IMR-90 (cell line): ENCODE measurements at regions not wholly inside any gene's neighbourhood (a gene's known extent, or its start where the extent isn't known, plus 50 kb on each side); places are given as distances from the start of the nearest gene placed in this dataset.

ENCODE experiments used
- ATAC-seq: fragments of 200-7000 bp; cut with Tn5 transposase; 2 replicates; pipeline ENCODE4 v1.9.1; 2020; ENCODE audit warnings: low read depth, mild to moderate bottlenecking, moderate library complexity
- BruUV-seq: library from RNA; stranded (reverse); fragments of 400-500 nt; replicated peaks from 2 replicates; lab custom pipeline; 2021; lab: Mats Ljungman, UMichigan
- CTCF ChIA-PET: fragments of 300-600 bp; formaldehyde crosslinking; extraction: SDS; loops from one replicate; lab custom pipeline; 2021; ENCODE audit warnings: antibody characterized with exemption; lab: Yijun Ruan, JAX
- POLR2A ChIA-PET: fragments of 300-600 bp; sonication (Branson Sonifier 250); formaldehyde crosslinking; loops from one replicate; lab custom pipeline; 2022; ENCODE audit warnings: antibody characterized with exemption; ENCODE audit not compliant: unreplicated experiment; lab: Charles Lee
- DNase-seq: peaks from one replicate; pipeline ENCODE4 v3.0.0; 2013
- H2AFZ ChIP-seq: replicated peaks from 2 replicates; pipeline ENCODE3; 2013; ENCODE audit warnings: low read length, mild to moderate bottlenecking; ENCODE audit not compliant: poor library complexity
- H2AK5ac ChIP-seq: 2 replicates; pipeline ENCODE4 v1.6.1; 2013; ENCODE audit warnings: low read depth, low read length, inconsistent platforms
- H2AK9ac ChIP-seq: replicated peaks from 2 replicates; pipeline ENCODE3; 2013; ENCODE audit warnings: mild to moderate bottlenecking, low read depth, low read length, moderate library complexity; ENCODE audit not compliant: poor library complexity
- H2BK120ac ChIP-seq: 2 replicates; pipeline ENCODE4 v1.6.1; 2013; ENCODE audit warnings: low read depth, low read length, inconsistent platforms
- H2BK15ac ChIP-seq: 3 replicates; pipeline ENCODE4 v1.6.1; 2013; ENCODE audit warnings: low read depth, low read length, inconsistent platforms
- H2BK20ac ChIP-seq: 2 replicates; pipeline ENCODE4 v1.6.1; 2013; ENCODE audit warnings: low read depth, mild to moderate bottlenecking, inconsistent platforms, low read length, moderate library complexity
- H2BK5ac ChIP-seq: 2 replicates; pipeline ENCODE4 v1.6.1; 2013; ENCODE audit warnings: mild to moderate bottlenecking, low read depth, low read length, inconsistent platforms; ENCODE audit not compliant: poor library complexity, severe bottlenecking
- H3K14ac ChIP-seq: replicated peaks from 2 replicates; pipeline ENCODE4 v1.6.1; 2013; ENCODE audit warnings: low read depth, low read length, inconsistent platforms
- H3K18ac ChIP-seq: 2 replicates; pipeline ENCODE4 v1.6.1; 2013; ENCODE audit warnings: low read depth, low read length, control low read depth
- H3K23ac ChIP-seq: 2 replicates; pipeline ENCODE4 v1.6.1; 2013; ENCODE audit warnings: low read depth, low read length, inconsistent platforms
- H3K27ac ChIP-seq: 2 replicates; pipeline ENCODE4 v1.5.1; 2013; ENCODE audit warnings: mild to moderate bottlenecking, control low read depth, low read length; ENCODE audit not compliant: insufficient read depth
- H3K27me3 ChIP-seq: 2 replicates; pipeline ENCODE4 v1.6.1; 2013; ENCODE audit warnings: low read length; ENCODE audit not compliant: control insufficient read depth, insufficient read depth
- H3K36me3 ChIP-seq: 2 replicates; pipeline ENCODE4 v1.6.1; 2013; ENCODE audit warnings: low read length, mixed read lengths; ENCODE audit not compliant: control insufficient read depth, insufficient read depth
- H3K4ac ChIP-seq: 2 replicates; pipeline ENCODE4 v1.6.1; 2013; ENCODE audit warnings: low read depth, low read length, inconsistent platforms
- H3K4me1 ChIP-seq: 2 replicates; pipeline ENCODE4 v1.6.1; 2013; ENCODE audit warnings: low read length, mixed read lengths; ENCODE audit not compliant: control insufficient read depth, insufficient read depth
- H3K4me2 ChIP-seq: 2 replicates; pipeline ENCODE4 v1.6.1; 2013; ENCODE audit warnings: low read depth, mild to moderate bottlenecking, control low read depth, low read length, moderate library complexity
- H3K4me3 ChIP-seq: 2 replicates; pipeline ENCODE4 v1.5.1; 2013; ENCODE audit warnings: low read depth, mild to moderate bottlenecking, control low read depth, low read length, moderate library complexity; ENCODE audit not compliant: insufficient read depth
- H3K56ac ChIP-seq: 2 replicates; pipeline ENCODE4 v1.6.1; 2013; ENCODE audit warnings: low read length, inconsistent platforms; ENCODE audit not compliant: insufficient read depth; ENCODE audit errors: extremely low read depth
- H3K79me1 ChIP-seq, 2 experiments: 2 replicates each; pipeline ENCODE4 v1.6.1; 2013; ENCODE audit warnings: low read length in 2 of 2, inconsistent platforms in 1 of 2, low read depth in 1 of 2
- H3K9ac ChIP-seq: 2 replicates; pipeline ENCODE4 v1.6.1; 2013; ENCODE audit warnings: low read depth, low read length, control low read depth
- H3K9me1 ChIP-seq: 2 replicates; pipeline ENCODE4 v1.6.1; 2013; ENCODE audit warnings: low read length, inconsistent platforms; ENCODE audit not compliant: insufficient read depth
- H3K9me3 ChIP-seq: 2 replicates; pipeline ENCODE4 v1.6.1; 2013; ENCODE audit warnings: low read length; ENCODE audit not compliant: control insufficient read depth, insufficient read depth
- H4K20me1 ChIP-seq: 2 replicates; pipeline ENCODE4 v1.6.1; 2013; ENCODE audit warnings: low read length, inconsistent platforms; ENCODE audit not compliant: insufficient read depth
- H4K5ac ChIP-seq: 2 replicates; pipeline ENCODE4 v1.6.1; 2013; ENCODE audit warnings: mild to moderate bottlenecking, low read depth, low read length, control low read depth
- H4K8ac ChIP-seq, 2 experiments: 2 replicates each; pipeline ENCODE4 v1.6.1; 2013; ENCODE audit warnings: low read depth in 2 of 2, low read length in 2 of 2, control low read depth in 1 of 2, inconsistent platforms in 1 of 2
- H4K91ac ChIP-seq: 2 replicates; pipeline ENCODE4 v1.6.1; 2013; ENCODE audit warnings: low read depth, low read length, inconsistent platforms; ENCODE audit not compliant: insufficient read depth
- BHLHE40 ChIP-seq: fragments of 150-350 bp; IDR thresholded peaks from 2 replicates; pipeline ENCODE4 v1.6.1; 2016; ENCODE audit warnings: mild to moderate bottlenecking, low read depth, low read length
- CEBPB ChIP-seq: IDR thresholded peaks from 2 replicates; pipeline ENCODE4 v1.6.1; 2012; ENCODE audit warnings: low read depth, low read length, improper control_type of control experiment
- CHD1 ChIP-seq: IDR thresholded peaks from 2 replicates; pipeline ENCODE4 v1.6.1; 2012; ENCODE audit warnings: low read depth, low read length, improper control_type of control experiment
- ELK1 ChIP-seq: fragments of 150-350 bp; IDR thresholded peaks from 2 replicates; pipeline ENCODE4 v1.6.1; 2016; ENCODE audit warnings: low read depth, mild to moderate bottlenecking, low read length, moderate library complexity, borderline replicate concordance
- FOS ChIP-seq: fragments of 150-350 bp; IDR thresholded peaks from 2 replicates; pipeline ENCODE4 v1.6.1; 2016; ENCODE audit warnings: low read depth, low read length
- MAFK ChIP-seq: IDR thresholded peaks from 2 replicates; pipeline ENCODE4 v1.6.1; 2012; ENCODE audit warnings: low read depth, low read length, improper control_type of control experiment
- MAZ ChIP-seq: IDR thresholded peaks from 2 replicates; pipeline ENCODE4 v1.6.1; 2012; ENCODE audit warnings: low read depth, mild to moderate bottlenecking, low read length, improper control_type of control experiment, moderate library complexity, borderline replicate concordance
- MXI1 ChIP-seq: IDR thresholded peaks from 2 replicates; pipeline ENCODE4 v1.6.1; 2012; ENCODE audit warnings: low read depth, mild to moderate bottlenecking, low read length, moderate library complexity, borderline replicate concordance
- NFE2L2 ChIP-seq: fragments of 150-350 bp; IDR thresholded peaks from 2 replicates; pipeline ENCODE4 v1.6.1; 2016; ENCODE audit warnings: low read depth, mild to moderate bottlenecking, low read length
- POLR2A ChIP-seq: IDR thresholded peaks from 2 replicates; pipeline ENCODE4 v1.6.1; 2012; ENCODE audit warnings: mild to moderate bottlenecking, low read depth, low read length
- RAD21 ChIP-seq: IDR thresholded peaks from 2 replicates; pipeline ENCODE4 v1.6.1; 2012; ENCODE audit warnings: low read length, improper control_type of control experiment
- RCOR1 ChIP-seq: IDR thresholded peaks from 2 replicates; pipeline ENCODE4 v1.6.1; 2012; ENCODE audit warnings: mild to moderate bottlenecking, low read length, improper control_type of control experiment; ENCODE audit not compliant: insufficient replicate concordance
- RFX5 ChIP-seq: IDR thresholded peaks from 2 replicates; pipeline ENCODE4 v1.8.0; 2012; ENCODE audit warnings: low read depth, mild to moderate bottlenecking, low read length, moderate library complexity
- SMC3 ChIP-seq: fragments of 150-350 bp; IDR thresholded peaks from 2 replicates; pipeline ENCODE4 v1.6.1; 2016; ENCODE audit warnings: low read depth, mild to moderate bottlenecking, antibody characterized with exemption, low read length, moderate library complexity
- USF2 ChIP-seq: fragments of 150-350 bp; IDR thresholded peaks from 2 replicates; pipeline ENCODE4 v1.6.1; 2017; ENCODE audit warnings: mild to moderate bottlenecking, antibody characterized with exemption, low read length, low read depth
- WGBS, 2 experiments: methylation state at CpG; one replicate each; pipeline versions ENCODE4 v1.1.5 to v1.1.7; 2013; ENCODE audit warnings: missing lambda C conversion rate in 2 of 2; ENCODE audit not compliant: insufficient read length in 1 of 2; ENCODE audit errors: extremely low coverage in 2 of 2; 5-methylcytosine and 5-hydroxymethylcytosine counted together
- dilution Hi-C: fragments of 300-500 bp; cut with HindIII; formaldehyde crosslinking; loops from one replicate; pipeline ENCODE4 v1.14.3; 2018; ENCODE audit warnings: low sequenced_read_pairs; ENCODE audit not compliant: unreplicated experiment
- in situ Hi-C: fragments of 300-500 bp; cut with MboI; formaldehyde crosslinking; loops from 3 replicates; pipeline ENCODE4 v1.14.3; 2019; ENCODE audit warnings: low sequenced_read_pairs, inconsistent platforms, mixed read lengths
- intact Hi-C: fragments of 100-400 bp; cut with micrococcal nuclease; formaldehyde crosslinking; loops from 2 replicates; pipeline ENCODE4 v1.10.0; 2022
- TF ChIP-seq, protein P1 (sequence below): conservative IDR thresholded peaks from 2 replicates; pipeline ENCODE4 v1.5.1; 2012; ENCODE audit warnings: mild to moderate bottlenecking, low read depth, low read length, improper control_type of control experiment

- no peaks in the 10 kb centered on the region for H4K20me1 ChIP-seq
- no peak overlapping the region for H2BK120ac ChIP-seq
- in situ Hi-C loops, result no loop called here
- no peak overlapping the region for H3K23ac ChIP-seq
- H3K27ac ChIP-seq, result no peak overlapping the region
- no TSS peak for BruUV-seq
- dilution Hi-C loops, result no loop called here
- H3K18ac ChIP-seq, result no peak overlapping the region
- H4K5ac ChIP-seq, result no peak overlapping the region
- ChIA-PET CTCF (no interaction called here), POLR2A (no interaction called here)
- no peak overlapping the region for H4K91ac ChIP-seq
- no peak overlapping the region for H2AFZ ChIP-seq
- H2BK5ac ChIP-seq, result no peak overlapping the region
- H3K4ac ChIP-seq, result no peak overlapping the region
- no peak overlapping the region for H3K56ac ChIP-seq
- no peaks in the 10 kb centered on the region for H3K36me3 ChIP-seq
- H3K4me2 ChIP-seq, result no peak overlapping the region
- H2BK15ac ChIP-seq, result no peak overlapping the region
- no peak overlapping the region for H4K8ac ChIP-seq
- intact Hi-C loops, result no loop called here
- H3K79me1 ChIP-seq, result no peaks in the 10 kb centered on the region
- no peak overlapping the region for H2AK9ac ChIP-seq
- DNase-seq (no peak), ATAC-seq (no peak)
- no peak overlapping the region for H2AK5ac ChIP-seq
- peaks cover 6% of the 10 kb centered on the region; the same call in 1 of the 2 replicates for H3K9me3 ChIP-seq
- no CpG with 5 or more reads among the region's 1 CpG for WGBS, 2 experiments
- no peak overlapping the region for H2BK20ac ChIP-seq
- no peaks in the 10 kb centered on the region for H3K9me1 ChIP-seq
- H3K4me1 ChIP-seq, result no peaks in the 10 kb centered on the region
- TF ChIP-seq CEBPB (no peak), FOS (no peak), NFE2L2 (no peak), ELK1 (no peak), SMC3 (no peak), MAFK (no peak), RFX5 (no peak), CHD1 (no peak), MXI1 (no peak), POLR2A (no peak), BHLHE40 (no peak), MAZ (no peak), RAD21 (no peak), RCOR1 (no peak), USF2 (no peak)
- TF ChIP-seq, protein P1, sequence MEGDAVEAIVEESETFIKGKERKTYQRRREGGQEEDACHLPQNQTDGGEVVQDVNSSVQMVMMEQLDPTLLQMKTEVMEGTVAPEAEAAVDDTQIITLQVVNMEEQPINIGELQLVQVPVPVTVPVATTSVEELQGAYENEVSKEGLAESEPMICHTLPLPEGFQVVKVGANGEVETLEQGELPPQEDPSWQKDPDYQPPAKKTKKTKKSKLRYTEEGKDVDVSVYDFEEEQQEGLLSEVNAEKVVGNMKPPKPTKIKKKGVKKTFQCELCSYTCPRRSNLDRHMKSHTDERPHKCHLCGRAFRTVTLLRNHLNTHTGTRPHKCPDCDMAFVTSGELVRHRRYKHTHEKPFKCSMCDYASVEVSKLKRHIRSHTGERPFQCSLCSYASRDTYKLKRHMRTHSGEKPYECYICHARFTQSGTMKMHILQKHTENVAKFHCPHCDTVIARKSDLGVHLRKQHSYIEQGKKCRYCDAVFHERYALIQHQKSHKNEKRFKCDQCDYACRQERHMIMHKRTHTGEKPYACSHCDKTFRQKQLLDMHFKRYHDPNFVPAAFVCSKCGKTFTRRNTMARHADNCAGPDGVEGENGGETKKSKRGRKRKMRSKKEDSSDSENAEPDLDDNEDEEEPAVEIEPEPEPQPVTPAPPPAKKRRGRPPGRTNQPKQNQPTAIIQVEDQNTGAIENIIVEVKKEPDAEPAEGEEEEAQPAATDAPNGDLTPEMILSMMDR, result no peak
- no peak overlapping the region for H3K14ac ChIP-seq
- no peak overlapping the region for H3K4me3 ChIP-seq
- no peaks in the 10 kb centered on the region for H3K27me3 ChIP-seq
- H3K9ac ChIP-seq, result no peak overlapping the region
These were observed 221.1 kb upstream of the TLL1 start for GRCh38 chr4:165651901-165652300.
